B cell (primary cell): ENCODE measurements at regions not wholly inside any gene's neighbourhood (a gene's known extent, or its start where the extent isn't known, plus 50 kb on each side); places are given as distances from the start of the nearest gene placed in this dataset.

Source experiments
- ATAC-seq: fragments of 200-7000 bp; cut with Tn5 transposase; one replicate; pipeline ENCODE4 v1.10.0; 2021; ENCODE audit warnings: low read depth, mild to moderate bottlenecking, moderate number of reproducible peaks, moderate library complexity
- CTCF ChIA-PET: fragments of 350-600 bp; sonication (Branson Sonifier 250); formaldehyde crosslinking; loops from one replicate; lab custom pipeline; 2021; ENCODE audit warnings: antibody characterized with exemption, inconsistent platforms; lab: Charles Lee
- POLR2A ChIA-PET: fragments of 350-600 bp; sonication (Branson Sonifier 250); formaldehyde crosslinking; loops from one replicate; lab custom pipeline; 2021; ENCODE audit warnings: antibody characterized with exemption; lab: Charles Lee
- DNase-seq: peaks from one replicate; pipeline ENCODE4 v3.0.0; 2013
- H2AFZ ChIP-seq: 2 replicates; pipeline ENCODE4 v1.6.1; 2012; ENCODE audit warnings: mild to moderate bottlenecking, low read depth, low read length; ENCODE audit not compliant: insufficient read depth, poor library complexity, severe bottlenecking
- H3K27ac ChIP-seq, 2 donors: 1 replicate in 1 of 2; 2 replicates in 1 of 2; pipeline ENCODE4 v1.5.1; 2012 to 2013; ENCODE audit warnings: low read length in 2 of 2, mild to moderate bottlenecking in 2 of 2, moderate library complexity in 1 of 2
- H3K27me3 ChIP-seq, 4 experiments: fragments of 200-600 bp in 1 of 4; sonication (generic) in 1 of 4; replicated peaks in 1 of 4; 1 replicate in 2 of 4; 2 replicates in 2 of 4; pipeline versions ENCODE4 v1.6.1 to v1.7.0; 2013 to 2016; ENCODE audit warnings: low read length in 3 of 4, mild to moderate bottlenecking in 2 of 4, mixed read lengths in 1 of 4, moderate library complexity in 1 of 4; ENCODE audit not compliant: insufficient read depth in 4 of 4, control insufficient read depth in 3 of 4; ENCODE audit errors: control extremely low read depth in 1 of 4
- H3K36me3 ChIP-seq, 2 experiments: replicated peaks in 1 of 2; 1 replicate in 1 of 2; 2 replicates in 1 of 2; pipeline versions ENCODE4 v1.6.1 to v1.7.1; 2013; ENCODE audit warnings: low read length in 1 of 2; ENCODE audit not compliant: insufficient read depth in 2 of 2, control insufficient read depth in 1 of 2; ENCODE audit errors: control extremely low read depth in 1 of 2, extremely low read depth in 1 of 2
- H3K4me1 ChIP-seq, 2 donors: fragments of 200-600 bp in 1 of 2; sonication (generic) in 1 of 2; 1 replicate in 1 of 2; 2 replicates in 1 of 2; pipeline versions ENCODE4 v1.5.1 to v1.6.1; 2013 to 2017; ENCODE audit warnings: low read length in 2 of 2; ENCODE audit not compliant: control insufficient read depth in 2 of 2, insufficient read depth in 2 of 2
- H3K4me2 ChIP-seq: replicated peaks from 2 replicates; pipeline ENCODE3; 2012; ENCODE audit warnings: mild to moderate bottlenecking, low read depth, low read length; ENCODE audit not compliant: poor library complexity, severe bottlenecking
- H3K4me3 ChIP-seq, 5 experiments: fragments of 200-600 bp in 1 of 5; sonication (generic) in 1 of 5; 1 replicate in 3 of 5; 2 replicates in 2 of 5; pipeline versions ENCODE4 v1.5.1 to v1.7.0; 2011 to 2016; ENCODE audit warnings: low read length in 4 of 5, mild to moderate bottlenecking in 4 of 5, low read depth in 2 of 5, control low read depth in 1 of 5, moderate library complexity in 1 of 5; ENCODE audit not compliant: insufficient read depth in 1 of 5; ENCODE audit errors: control extremely low read depth in 1 of 5, extremely low read depth in 1 of 5
- H3K79me2 ChIP-seq: fragments of 200-600 bp; sonication (generic); one replicate; pipeline ENCODE4 v1.6.0; 2016; ENCODE audit warnings: low read length; ENCODE audit not compliant: control insufficient read depth, insufficient read depth
- H3K9ac ChIP-seq: fragments of 200-600 bp; sonication (generic); 2 replicates; pipeline ENCODE4 v1.6.1; 2017; ENCODE audit warnings: mild to moderate bottlenecking, low read length, moderate library complexity
- H3K9me3 ChIP-seq, 3 donors: one replicate each; pipeline versions ENCODE4 v1.6.1 to v1.7.1; 2013; ENCODE audit warnings: low read length in 2 of 3; ENCODE audit not compliant: control insufficient read depth in 2 of 3, insufficient read depth in 1 of 3; ENCODE audit errors: control extremely low read depth in 1 of 3
- H4K20me1 ChIP-seq: 2 replicates; pipeline ENCODE4 v1.6.0; 2012; ENCODE audit warnings: mild to moderate bottlenecking, low read length; ENCODE audit not compliant: insufficient read depth, control insufficient read depth, poor library complexity, severe bottlenecking
- H3K27ac Mint-ChIP-seq: one replicate; pipeline ENCODE4 v1.8.0; 2021; ENCODE audit warnings: mixed read lengths
- H3K27me3 Mint-ChIP-seq: one replicate; pipeline ENCODE4 v1.8.0; 2021; ENCODE audit warnings: mixed read lengths
- H3K4me1 Mint-ChIP-seq: one replicate; pipeline ENCODE4 v1.8.0; 2021; ENCODE audit warnings: mixed read lengths
- H3K4me3 Mint-ChIP-seq: one replicate; pipeline ENCODE4 v1.8.0; 2021; ENCODE audit warnings: mixed read lengths
- H3K9me3 Mint-ChIP-seq: one replicate; pipeline ENCODE4 v1.8.0; 2022; ENCODE audit warnings: mixed read lengths; ENCODE audit not compliant: insufficient read depth
- CTCF ChIP-seq: fragments of 200-600 bp; IDR thresholded peaks from one replicate; pipeline ENCODE4 v1.8.0; 2022; ENCODE audit warnings: antibody characterized with exemption, mild to moderate bottlenecking
- EZH2 ChIP-seq: IDR thresholded peaks from 2 replicates; pipeline ENCODE4 v1.6.1; 2012; ENCODE audit warnings: borderline replicate concordance, low read depth, mild to moderate bottlenecking, moderate library complexity, low read length; ENCODE audit not compliant: insufficient read depth, poor library complexity, severe bottlenecking
- WGBS: methylation state at CpG from one replicate; pipeline ENCODE4 v1.1.5; 2013; ENCODE audit warnings: missing lambda C conversion rate; ENCODE audit not compliant: insufficient coverage; 5-methylcytosine and 5-hydroxymethylcytosine counted together
- intact Hi-C: fragments of 100-400 bp; cut with micrococcal nuclease; formaldehyde crosslinking; loops from one replicate; pipeline ENCODE4 v1.10.0; 2022

GRCh38 chr7:45495618-45496017 lies 78.5 kb upstream of the ADCY1 start:
- CTCF ChIA-PET = no interaction called here
- WGBS = no CpG with 5 or more reads among the region's 3 CpGs
- Histone ChIP-seq H3K9me3 (peaks cover 0 to 4% (median 0%) of the 10 kb centered on the region in 3 donors), H3K9ac (no peak overlapping the region), H3K27ac (no peak overlapping the region), H3K4me2 (no peak overlapping the region), H2AFZ (no peak overlapping the region), H3K27me3 (peaks cover 0 to 4% (median 1%) of the 10 kb centered on the region in 4 experiments), H3K4me3 (no peak overlapping the region), H3K79me2 (no peaks in the 10 kb centered on the region), H3K36me3 (no peaks in the 10 kb centered on the region), H4K20me1 (no peaks in the 10 kb centered on the region), H3K4me1 (no peaks in the 10 kb centered on the region)
- intact Hi-C loops = no loop called here
- TF ChIP-seq EZH2 = no peak
- no peak for TF ChIP-seq CTCF
- Mint-ChIP-seq H3K4me3 (no peak overlapping the region), H3K27ac (no peak overlapping the region), H3K4me1 (no peaks in the 10 kb centered on the region), H3K9me3 (no peaks in the 10 kb centered on the region), H3K27me3 (peaks cover 20% of the 10 kb centered on the region)
- DNase-seq (no peak), ATAC-seq (no peak)
- POLR2A ChIA-PET = no interaction called here

- Histone ChIP-seq H3K4me1 (no peaks in the 10 kb centered on the region), H3K27ac (no peak overlapping the region), H3K27me3 (peaks cover 0 to 4% (median 1%) of the 10 kb centered on the region in 4 experiments), H3K9me3 (peaks cover 0 to 16% (median 5%) of the 10 kb centered on the region in 3 donors), H4K20me1 (no peaks in the 10 kb centered on the region), H3K36me3 (no peaks in the 10 kb centered on the region), H3K79me2 (no peaks in the 10 kb centered on the region), H3K4me3 (no peak overlapping the region), H3K4me2 (no peak overlapping the region), H3K9ac (no peak overlapping the region), H2AFZ (no peak overlapping the region)
- H3K9me3 Mint-ChIP-seq = no peaks in the 10 kb centered on the region
- peaks cover 9% of the 10 kb centered on the region for H3K27me3 Mint-ChIP-seq
- ChIA-PET CTCF (no interaction called here), POLR2A (no interaction called here)
- no peaks in the 10 kb centered on the region for H3K4me1 Mint-ChIP-seq
- no peak overlapping the region for H3K4me3 Mint-ChIP-seq
- whole genome bisulfite sequencing = 100% methylated on average over 1 of the region's 2 CpGs
- ATAC-seq = no peak
- no peak for DNase-seq
- TF ChIP-seq EZH2 (no peak), CTCF (no peak)
- intact Hi-C loops = no loop called here
- no peak overlapping the region for H3K27ac Mint-ChIP-seq
Measured at GRCh38 chr7:45500257-45500656, 73.9 kb upstream of the ADCY1 start.
